ENCODE measurements at regions not wholly inside any gene's neighbourhood (a gene's known extent, or its start where the extent isn't known, plus 50 kb on each side); places are given as distances from the start of the nearest gene placed in this dataset.

DNA sequence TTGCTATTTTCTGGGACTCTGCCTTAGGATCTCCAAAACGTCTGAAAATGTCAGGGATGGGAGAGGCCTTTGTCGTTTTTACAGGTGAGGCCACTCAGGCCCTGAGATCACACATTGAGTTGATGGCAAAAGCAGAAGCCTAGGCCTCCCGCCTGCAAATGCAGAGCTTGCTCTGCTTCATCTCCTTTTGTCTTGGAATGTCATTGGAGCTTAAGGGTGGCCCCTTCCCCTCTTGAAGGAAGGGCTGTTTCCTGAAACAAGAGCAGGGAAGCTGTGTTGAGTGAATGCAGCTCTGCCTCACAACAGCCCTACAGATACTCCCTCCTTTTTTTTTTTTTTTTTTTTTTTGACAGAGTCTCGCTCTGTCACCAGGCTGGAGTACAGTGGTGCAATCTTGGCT lies 123.5 kb downstream of the GLI2 start:
- TF ChIP-seq PHF8 (IDR thresholded peaks at IDR 0.05; ENCODE audit: borderline replicate concordance, low read depth) (no peak), CEBPB (IDR thresholded peaks at IDR 0.05) (no peak), RAD21 (conservative IDR thresholded peaks at IDR 0.05 in 1 of 2, IDR thresholded peaks at IDR 0.05 in 1 of 2) (no peak), EP300 (IDR thresholded peaks at IDR 0.05) (no peak), POLR2A (IDR thresholded peaks at IDR 0.05; ENCODE audit: low read length) (no peak), CHD2 (IDR thresholded peaks at IDR 0.05; ENCODE audit: low read length, partially characterized antibody) (no peak), HOXA7 (CRISPR knock-in tag; IDR thresholded peaks at IDR 0.05) (no peak)
- TF ChIP-seq, protein P1, sequence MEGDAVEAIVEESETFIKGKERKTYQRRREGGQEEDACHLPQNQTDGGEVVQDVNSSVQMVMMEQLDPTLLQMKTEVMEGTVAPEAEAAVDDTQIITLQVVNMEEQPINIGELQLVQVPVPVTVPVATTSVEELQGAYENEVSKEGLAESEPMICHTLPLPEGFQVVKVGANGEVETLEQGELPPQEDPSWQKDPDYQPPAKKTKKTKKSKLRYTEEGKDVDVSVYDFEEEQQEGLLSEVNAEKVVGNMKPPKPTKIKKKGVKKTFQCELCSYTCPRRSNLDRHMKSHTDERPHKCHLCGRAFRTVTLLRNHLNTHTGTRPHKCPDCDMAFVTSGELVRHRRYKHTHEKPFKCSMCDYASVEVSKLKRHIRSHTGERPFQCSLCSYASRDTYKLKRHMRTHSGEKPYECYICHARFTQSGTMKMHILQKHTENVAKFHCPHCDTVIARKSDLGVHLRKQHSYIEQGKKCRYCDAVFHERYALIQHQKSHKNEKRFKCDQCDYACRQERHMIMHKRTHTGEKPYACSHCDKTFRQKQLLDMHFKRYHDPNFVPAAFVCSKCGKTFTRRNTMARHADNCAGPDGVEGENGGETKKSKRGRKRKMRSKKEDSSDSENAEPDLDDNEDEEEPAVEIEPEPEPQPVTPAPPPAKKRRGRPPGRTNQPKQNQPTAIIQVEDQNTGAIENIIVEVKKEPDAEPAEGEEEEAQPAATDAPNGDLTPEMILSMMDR (IDR thresholded peaks at IDR 0.05) = no peak
- TF ChIP-seq, protein P2, sequence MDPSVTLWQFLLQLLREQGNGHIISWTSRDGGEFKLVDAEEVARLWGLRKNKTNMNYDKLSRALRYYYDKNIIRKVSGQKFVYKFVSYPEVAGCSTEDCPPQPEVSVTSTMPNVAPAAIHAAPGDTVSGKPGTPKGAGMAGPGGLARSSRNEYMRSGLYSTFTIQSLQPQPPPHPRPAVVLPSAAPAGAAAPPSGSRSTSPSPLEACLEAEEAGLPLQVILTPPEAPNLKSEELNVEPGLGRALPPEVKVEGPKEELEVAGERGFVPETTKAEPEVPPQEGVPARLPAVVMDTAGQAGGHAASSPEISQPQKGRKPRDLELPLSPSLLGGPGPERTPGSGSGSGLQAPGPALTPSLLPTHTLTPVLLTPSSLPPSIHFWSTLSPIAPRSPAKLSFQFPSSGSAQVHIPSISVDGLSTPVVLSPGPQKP (IDR thresholded peaks at IDR 0.05; ENCODE audit: low read depth, low read length) = no peak
- TF ChIP-seq, protein P3, sequence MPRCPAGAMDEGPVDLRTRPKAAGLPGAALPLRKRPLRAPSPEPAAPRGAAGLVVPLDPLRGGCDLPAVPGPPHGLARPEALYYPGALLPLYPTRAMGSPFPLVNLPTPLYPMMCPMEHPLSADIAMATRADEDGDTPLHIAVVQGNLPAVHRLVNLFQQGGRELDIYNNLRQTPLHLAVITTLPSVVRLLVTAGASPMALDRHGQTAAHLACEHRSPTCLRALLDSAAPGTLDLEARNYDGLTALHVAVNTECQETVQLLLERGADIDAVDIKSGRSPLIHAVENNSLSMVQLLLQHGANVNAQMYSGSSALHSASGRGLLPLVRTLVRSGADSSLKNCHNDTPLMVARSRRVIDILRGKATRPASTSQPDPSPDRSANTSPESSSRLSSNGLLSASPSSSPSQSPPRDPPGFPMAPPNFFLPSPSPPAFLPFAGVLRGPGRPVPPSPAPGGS (IDR thresholded peaks at IDR 0.05) = no peak
